Astrocyte (in vitro differentiated cells and primary cell): ENCODE measurements at regions not wholly inside any gene's neighbourhood (a gene's known extent, or its start where the extent isn't known, plus 50 kb on each side); places are given as distances from the start of the nearest gene placed in this dataset.

Experiments used
- DNase-seq: peaks from one replicate; pipeline ENCODE4 v3.0.0-alpha.2; 2010; ENCODE audit warnings: low read depth
- FAIRE-seq: peaks from 2 replicates; lab custom pipeline; 2011; peaks lifted over from hg19 to GRCh38; lab: Jason Lieb, UNC
- H2AFZ ChIP-seq: 2 replicates; pipeline ENCODE4 v1.6.0; 2012; ENCODE audit warnings: low read depth, low read length, inconsistent platforms
- H3K27ac ChIP-seq: 2 replicates; pipeline ENCODE4 v1.5.1; 2011; ENCODE audit warnings: low read depth, low read length, inconsistent platforms
- H3K27me3 ChIP-seq: 2 replicates; pipeline ENCODE4 v1.6.0; 2011; ENCODE audit warnings: low read length, inconsistent platforms; ENCODE audit not compliant: insufficient read depth
- H3K36me3 ChIP-seq: 2 replicates; pipeline ENCODE4 v1.5.1; 2011; ENCODE audit warnings: low read length, inconsistent platforms; ENCODE audit not compliant: insufficient read depth
- H3K4me1 ChIP-seq: 2 replicates; pipeline ENCODE4 v1.5.1; 2011; ENCODE audit warnings: low read length, inconsistent platforms; ENCODE audit not compliant: insufficient read depth
- H3K4me2 ChIP-seq: 2 replicates; pipeline ENCODE4 v1.6.0; 2012; ENCODE audit warnings: low read length, inconsistent platforms
- H3K4me3 ChIP-seq: 2 replicates; pipeline ENCODE4 v1.5.1; 2011; ENCODE audit warnings: low read depth, mild to moderate bottlenecking, low read length, inconsistent platforms; ENCODE audit not compliant: insufficient read depth
- H3K79me2 ChIP-seq: 2 replicates; pipeline ENCODE4 v1.6.0; 2012; ENCODE audit warnings: mild to moderate bottlenecking, low read length, inconsistent platforms; ENCODE audit not compliant: insufficient read depth
- H3K9ac ChIP-seq: 2 replicates; pipeline ENCODE4 v1.6.0; 2012; ENCODE audit warnings: mild to moderate bottlenecking, low read length, inconsistent platforms
- H3K9me3 ChIP-seq: 2 replicates; pipeline ENCODE4 v1.5.1; 2012; ENCODE audit warnings: low read depth, mild to moderate bottlenecking, low read length, inconsistent platforms; ENCODE audit not compliant: insufficient read depth
- H4K20me1 ChIP-seq: 2 replicates; pipeline ENCODE4 v1.6.0; 2012; ENCODE audit warnings: low read length, inconsistent platforms; ENCODE audit not compliant: insufficient read depth
- H3K27ac Mint-ChIP-seq: one replicate; pipeline ENCODE4 v1.8.0; 2021; ENCODE audit warnings: mild to moderate bottlenecking, mixed read lengths; ENCODE audit not compliant: unreplicated experiment
- H3K27me3 Mint-ChIP-seq: one replicate; pipeline ENCODE4 v1.8.0; 2021; ENCODE audit warnings: low read depth, mixed read lengths; ENCODE audit not compliant: unreplicated experiment
- H3K36me3 Mint-ChIP-seq: one replicate; pipeline ENCODE4 v1.8.0; 2021; ENCODE audit warnings: low read depth, mixed read lengths; ENCODE audit not compliant: unreplicated experiment
- H3K4me1 Mint-ChIP-seq: one replicate; pipeline ENCODE4 v1.8.0; 2021; ENCODE audit warnings: low read depth, mixed read lengths; ENCODE audit not compliant: unreplicated experiment
- H3K4me3 Mint-ChIP-seq: one replicate; pipeline ENCODE4 v1.8.0; 2021; ENCODE audit warnings: mild to moderate bottlenecking, moderate library complexity, mixed read lengths; ENCODE audit not compliant: unreplicated experiment
- H3K9me3 Mint-ChIP-seq: one replicate; pipeline ENCODE4 v1.8.0; 2021; ENCODE audit warnings: mild to moderate bottlenecking, mixed read lengths; ENCODE audit not compliant: unreplicated experiment
- CTCF ChIP-seq: IDR thresholded peaks from 2 replicates; pipeline ENCODE4 v1.5.1; 2011; ENCODE audit warnings: low read depth, mild to moderate bottlenecking, inconsistent platforms, low read length, moderate library complexity; ENCODE audit not compliant: insufficient read depth
- EZH2 ChIP-seq: IDR thresholded peaks from 2 replicates; pipeline ENCODE4 v1.6.1; 2012; ENCODE audit warnings: mild to moderate bottlenecking, low read length, inconsistent platforms; ENCODE audit not compliant: insufficient read depth

- Mint-ChIP-seq H3K4me1 (no peaks in the 10 kb centered on the region), H3K27me3 (peaks cover 31% of the 10 kb centered on the region), H3K27ac (no peak overlapping the region), H3K9me3 (peaks cover 4% of the 10 kb centered on the region), H3K36me3 (no peaks in the 10 kb centered on the region), H3K4me3 (no peak overlapping the region)
- no peaks in the 10 kb centered on the region for H3K36me3 ChIP-seq
- H3K9me3 ChIP-seq = peaks cover 4% of the 10 kb centered on the region
- no peak for FAIRE-seq
- no peak for TF ChIP-seq EZH2
- no peak for TF ChIP-seq CTCF
- no peak overlapping the region for H3K4me3 ChIP-seq
- H3K79me2 ChIP-seq = no peaks in the 10 kb centered on the region
- H3K4me2 ChIP-seq = no peak overlapping the region
- no peak for DNase-seq
- H4K20me1 ChIP-seq = no peaks in the 10 kb centered on the region
- H2AFZ ChIP-seq = no peak overlapping the region
- no peak overlapping the region for H3K9ac ChIP-seq
- no peaks in the 10 kb centered on the region for H3K27me3 ChIP-seq
- no peak overlapping the region for H3K27ac ChIP-seq
- H3K4me1 ChIP-seq = no peaks in the 10 kb centered on the region
Observed at GRCh38 chr12:131192951-131193350, 239.2 kb downstream of the ADGRD1 start.

- H3K36me3 Mint-ChIP-seq = no peaks in the 10 kb centered on the region
- Histone ChIP-seq H2AFZ (no peak overlapping the region), H3K36me3 (no peaks in the 10 kb centered on the region), H3K4me3 (no peak overlapping the region), H3K4me2 (no peak overlapping the region), H3K9ac (no peak overlapping the region), H3K27me3 (no peaks in the 10 kb centered on the region), H3K9me3 (peaks cover 8% of the 10 kb centered on the region), H3K27ac (no peak overlapping the region), H3K4me1 (no peaks in the 10 kb centered on the region), H4K20me1 (no peaks in the 10 kb centered on the region), H3K79me2 (no peaks in the 10 kb centered on the region)
- H3K4me3 Mint-ChIP-seq = no peak overlapping the region
- H3K4me1 Mint-ChIP-seq = no peaks in the 10 kb centered on the region
- TF ChIP-seq CTCF (no peak), EZH2 (no peak)
- FAIRE-seq (no peak), DNase-seq (no peak)
- H3K27ac Mint-ChIP-seq = no peak overlapping the region
- H3K27me3 Mint-ChIP-seq = peaks cover 28% of the 10 kb centered on the region
- H3K9me3 Mint-ChIP-seq = peaks cover 4% of the 10 kb centered on the region
Observed at GRCh38 chr12:131194166-131194565, 240.5 kb downstream of the ADGRD1 start.

- peaks cover 26% of the 10 kb centered on the region for H3K27me3 Mint-ChIP-seq
- H3K79me2 ChIP-seq = no peaks in the 10 kb centered on the region
- H3K4me1 Mint-ChIP-seq = no peaks in the 10 kb centered on the region
- TF ChIP-seq EZH2 = no peak
- TF ChIP-seq CTCF = no peak
- H3K9me3 ChIP-seq = peaks cover 10% of the 10 kb centered on the region
- H3K4me1 ChIP-seq = no peaks in the 10 kb centered on the region
- no peaks in the 10 kb centered on the region for H4K20me1 ChIP-seq
- H3K27ac ChIP-seq = no peak overlapping the region
- no peak overlapping the region for H2AFZ ChIP-seq
- no peak for FAIRE-seq
- H3K27me3 ChIP-seq = no peaks in the 10 kb centered on the region
- no peak overlapping the region for H3K9ac ChIP-seq
- H3K4me3 Mint-ChIP-seq = no peak overlapping the region
- no peaks in the 10 kb centered on the region for H3K36me3 Mint-ChIP-seq
- no peak overlapping the region for H3K4me2 ChIP-seq
- no peak overlapping the region for H3K27ac Mint-ChIP-seq
- peaks cover 4% of the 10 kb centered on the region for H3K9me3 Mint-ChIP-seq
- no peak overlapping the region for H3K4me3 ChIP-seq
- no peak for DNase-seq
- H3K36me3 ChIP-seq = no peaks in the 10 kb centered on the region
Observed at GRCh38 chr12:131195796-131196195, 242.1 kb downstream of the ADGRD1 start.
